HFF-Myc (cell line): ENCODE measurements at regions not wholly inside any gene's neighbourhood (a gene's known extent, or its start where the extent isn't known, plus 50 kb on each side); places are given as distances from the start of the nearest gene placed in this dataset.

ENCODE experiments used
- DNase-seq: peaks from one replicate; pipeline ENCODE4 v3.0.0-alpha.2; 2011; ENCODE audit warnings: low read depth; ENCODE audit errors: extremely low read depth
- H3K4me3 ChIP-seq: replicated peaks from 2 replicates; pipeline ENCODE4 v1.5.1; 2011; ENCODE audit warnings: low read depth, mild to moderate bottlenecking, control low read depth, low read length
- TF ChIP-seq, protein P1 (sequence below): IDR thresholded peaks from 2 replicates; pipeline ENCODE4 v1.5.1; 2012; ENCODE audit warnings: mild to moderate bottlenecking, low read depth, low read length, control low read depth; ENCODE audit errors: missing control alignments

GRCh38 chr1:195482137-195482536 is 1126.1 kb downstream of the KCNT2 start:
- no peak for DNase-seq
- TF ChIP-seq, protein P1, sequence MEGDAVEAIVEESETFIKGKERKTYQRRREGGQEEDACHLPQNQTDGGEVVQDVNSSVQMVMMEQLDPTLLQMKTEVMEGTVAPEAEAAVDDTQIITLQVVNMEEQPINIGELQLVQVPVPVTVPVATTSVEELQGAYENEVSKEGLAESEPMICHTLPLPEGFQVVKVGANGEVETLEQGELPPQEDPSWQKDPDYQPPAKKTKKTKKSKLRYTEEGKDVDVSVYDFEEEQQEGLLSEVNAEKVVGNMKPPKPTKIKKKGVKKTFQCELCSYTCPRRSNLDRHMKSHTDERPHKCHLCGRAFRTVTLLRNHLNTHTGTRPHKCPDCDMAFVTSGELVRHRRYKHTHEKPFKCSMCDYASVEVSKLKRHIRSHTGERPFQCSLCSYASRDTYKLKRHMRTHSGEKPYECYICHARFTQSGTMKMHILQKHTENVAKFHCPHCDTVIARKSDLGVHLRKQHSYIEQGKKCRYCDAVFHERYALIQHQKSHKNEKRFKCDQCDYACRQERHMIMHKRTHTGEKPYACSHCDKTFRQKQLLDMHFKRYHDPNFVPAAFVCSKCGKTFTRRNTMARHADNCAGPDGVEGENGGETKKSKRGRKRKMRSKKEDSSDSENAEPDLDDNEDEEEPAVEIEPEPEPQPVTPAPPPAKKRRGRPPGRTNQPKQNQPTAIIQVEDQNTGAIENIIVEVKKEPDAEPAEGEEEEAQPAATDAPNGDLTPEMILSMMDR = no peak
- no peak overlapping the region for H3K4me3 ChIP-seq

DNA sequence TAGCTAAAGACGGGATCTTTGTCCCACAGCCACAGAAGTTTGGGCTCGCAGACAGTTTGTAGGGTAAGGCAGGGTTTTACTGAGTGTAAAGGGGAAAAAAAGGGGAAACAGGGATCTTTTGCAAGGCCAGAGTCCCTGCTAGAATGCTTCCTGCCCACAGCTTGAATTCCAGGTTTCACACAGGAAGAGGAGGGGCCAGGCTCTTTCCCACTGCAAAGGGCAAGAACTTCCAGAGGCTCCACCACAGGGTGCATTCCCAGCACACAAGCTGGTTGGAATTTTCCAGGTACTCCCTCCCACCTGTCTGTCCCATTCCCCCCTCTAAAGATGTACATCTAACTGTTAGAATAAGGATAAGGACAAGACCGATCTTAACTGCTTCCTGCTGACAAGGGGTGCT is 1126.9 kb downstream of the KCNT2 start:
- TF ChIP-seq, protein P1 = no peak
- no peak overlapping the region for H3K4me3 ChIP-seq
- DNase-seq = no peak

DNA sequence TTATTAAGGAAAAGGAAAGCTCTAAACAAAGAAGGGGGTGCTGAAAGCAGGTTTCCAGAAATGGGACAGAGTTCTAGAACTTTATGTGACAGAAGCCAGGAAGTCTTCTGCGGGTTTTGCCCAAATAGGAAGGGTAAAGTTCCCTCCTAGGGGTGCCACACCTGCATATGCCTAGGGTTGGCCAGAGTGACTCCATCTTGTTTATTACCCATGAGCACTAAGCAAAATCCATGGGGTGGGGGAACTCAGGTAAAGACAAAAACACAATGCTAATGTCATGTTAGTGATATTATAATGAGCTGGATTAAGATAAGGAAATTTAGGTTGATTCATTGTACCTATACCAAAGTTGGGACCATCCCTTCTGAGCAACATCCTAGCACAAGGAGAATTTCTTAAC is 1132.7 kb downstream of the KCNT2 start:
- TF ChIP-seq, protein P1 = no peak
- H3K4me3 ChIP-seq = no peak overlapping the region
- no peak for DNase-seq

DNA sequence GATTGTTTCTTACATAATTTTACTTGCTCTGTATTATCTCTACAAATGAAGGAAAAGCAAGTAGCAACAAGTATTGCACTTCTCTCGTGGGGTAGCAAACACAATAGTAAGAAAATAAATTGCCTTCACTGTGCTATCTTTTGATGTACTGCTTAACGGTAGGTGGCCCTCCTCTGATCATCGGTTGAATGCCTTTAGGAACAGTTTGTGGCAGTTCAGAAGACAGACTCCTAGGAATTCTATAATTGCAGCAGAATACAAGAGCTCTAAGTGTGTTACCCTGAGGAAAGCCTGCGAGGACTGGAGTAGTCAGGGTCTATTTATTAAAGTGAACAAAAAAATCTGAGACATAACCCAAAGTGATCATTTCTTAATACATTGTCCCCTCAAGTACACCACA is 1135.9 kb downstream of the KCNT2 start:
- no peak overlapping the region for H3K4me3 ChIP-seq
- DNase-seq = no peak
- TF ChIP-seq, protein P1 = no peak

GRCh38 chr1:195466639-195467038 is 1141.6 kb downstream of the KCNT2 start:
- no peak overlapping the region for H3K4me3 ChIP-seq
- DNase-seq = no peak
- TF ChIP-seq, protein P1 = no peak

DNA sequence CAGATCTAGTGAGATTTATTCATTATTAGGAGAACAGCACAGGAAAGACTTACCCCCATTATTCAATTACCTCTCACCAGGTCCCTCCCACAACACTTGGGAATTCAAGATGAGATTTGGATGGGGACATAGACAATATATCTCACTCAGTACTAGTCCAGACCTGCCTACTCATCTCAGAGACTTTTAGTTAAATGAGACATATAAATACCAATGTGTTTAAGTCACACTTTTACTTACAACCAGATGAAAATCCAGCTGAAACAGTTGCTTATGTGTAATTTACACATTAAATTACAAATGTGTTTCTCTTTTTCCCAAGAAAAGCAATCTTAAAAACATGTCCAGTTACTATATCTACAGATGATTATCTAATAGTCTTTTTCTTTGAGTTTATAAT is 1145.6 kb downstream of the KCNT2 start:
- H3K4me3 ChIP-seq = no peak overlapping the region
- peak; percentile 9 for DNase-seq
- TF ChIP-seq, protein P1 = no peak

DNA sequence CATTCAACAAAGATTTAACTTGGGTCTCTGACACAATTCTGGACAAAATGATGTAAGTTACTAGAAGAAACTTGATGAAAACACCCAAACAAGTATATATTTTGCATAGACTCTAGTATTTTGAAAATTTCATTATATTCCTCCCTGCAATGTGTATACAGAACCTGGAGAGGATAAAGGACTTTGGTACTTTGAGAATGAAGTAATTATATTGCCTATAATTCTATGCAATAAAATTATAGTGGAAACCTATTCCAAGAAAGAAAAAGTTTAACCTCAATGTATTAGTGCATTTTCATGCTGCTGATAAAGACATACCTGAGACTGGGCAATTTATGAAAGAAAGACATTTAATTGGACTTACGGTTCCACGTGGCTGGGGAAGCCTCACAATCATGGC is 1146.1 kb downstream of the KCNT2 start:
- DNase-seq = no peak
- TF ChIP-seq, protein P1 = no peak
- no peak overlapping the region for H3K4me3 ChIP-seq
